ENCODE measurements at regions not wholly inside any gene's neighbourhood (a gene's known extent, or its start where the extent isn't known, plus 50 kb on each side); places are given as distances from the start of the nearest gene placed in this dataset.

DNA sequence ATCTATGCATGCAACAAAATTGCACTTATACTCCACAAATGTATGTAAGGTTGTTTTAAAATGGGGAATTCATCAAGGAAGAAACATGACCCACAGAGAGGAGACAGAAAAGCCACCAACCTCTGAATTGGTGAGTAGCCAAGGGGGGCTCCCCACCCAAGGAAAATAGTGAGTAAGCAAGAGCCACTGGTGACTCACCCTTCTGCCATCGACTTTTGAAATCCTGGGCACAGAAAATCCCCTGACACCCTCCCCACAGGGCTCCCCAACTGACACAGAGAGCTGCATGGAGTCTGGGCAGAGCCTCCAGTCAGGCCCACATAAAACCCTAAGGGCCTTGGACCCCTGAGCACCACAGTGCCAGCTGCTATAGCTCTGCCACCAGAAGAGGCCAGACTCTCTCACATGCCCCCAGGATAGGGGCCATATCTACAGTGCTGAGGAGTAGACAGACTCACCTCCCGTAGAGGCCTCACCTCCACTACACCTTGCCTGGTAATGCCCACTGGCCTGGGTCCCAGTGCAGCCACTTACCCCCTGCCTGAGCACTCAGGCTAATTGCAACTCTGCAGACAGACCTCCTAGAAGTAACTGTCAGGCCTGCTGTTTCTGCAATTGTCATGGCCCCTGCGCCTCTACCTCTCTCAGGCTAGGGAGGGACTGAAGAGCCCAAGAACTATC lies 244.7 kb upstream of the WSB1 start:
- TF ChIP-seq, protein P1, sequence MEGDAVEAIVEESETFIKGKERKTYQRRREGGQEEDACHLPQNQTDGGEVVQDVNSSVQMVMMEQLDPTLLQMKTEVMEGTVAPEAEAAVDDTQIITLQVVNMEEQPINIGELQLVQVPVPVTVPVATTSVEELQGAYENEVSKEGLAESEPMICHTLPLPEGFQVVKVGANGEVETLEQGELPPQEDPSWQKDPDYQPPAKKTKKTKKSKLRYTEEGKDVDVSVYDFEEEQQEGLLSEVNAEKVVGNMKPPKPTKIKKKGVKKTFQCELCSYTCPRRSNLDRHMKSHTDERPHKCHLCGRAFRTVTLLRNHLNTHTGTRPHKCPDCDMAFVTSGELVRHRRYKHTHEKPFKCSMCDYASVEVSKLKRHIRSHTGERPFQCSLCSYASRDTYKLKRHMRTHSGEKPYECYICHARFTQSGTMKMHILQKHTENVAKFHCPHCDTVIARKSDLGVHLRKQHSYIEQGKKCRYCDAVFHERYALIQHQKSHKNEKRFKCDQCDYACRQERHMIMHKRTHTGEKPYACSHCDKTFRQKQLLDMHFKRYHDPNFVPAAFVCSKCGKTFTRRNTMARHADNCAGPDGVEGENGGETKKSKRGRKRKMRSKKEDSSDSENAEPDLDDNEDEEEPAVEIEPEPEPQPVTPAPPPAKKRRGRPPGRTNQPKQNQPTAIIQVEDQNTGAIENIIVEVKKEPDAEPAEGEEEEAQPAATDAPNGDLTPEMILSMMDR (IDR thresholded peaks at IDR 0.05), result no peak
- no peak for TF ChIP-seq POLR2A (IDR thresholded peaks at IDR 0.05)
